ENCODE measurements at regions not wholly inside any gene's neighbourhood (a gene's known extent, or its start where the extent isn't known, plus 50 kb on each side); places are given as distances from the start of the nearest gene placed in this dataset.

- Histone ChIP-seq H3K36me3 (no peaks in the 10 kb centered on the region), H3K4me3 (no peak overlapping the region), H3K4me1 (no peaks in the 10 kb centered on the region), H3K9me3 (peaks cover 0 to 11% (median 0%) of the 10 kb centered on the region in 8 donors), H3K27ac (no peak overlapping the region), H3K27me3 (replicated peaks in 1 of 7) (no peaks in the 10 kb centered on the region)
- 48 to 70% (median 62%) methylated on average over 1 of the region's 1 CpG for WGBS, 5 donors
- no peak for TF ChIP-seq POLR2A (IDR thresholded peaks at IDR 0.05)
- TF ChIP-seq, protein P1, sequence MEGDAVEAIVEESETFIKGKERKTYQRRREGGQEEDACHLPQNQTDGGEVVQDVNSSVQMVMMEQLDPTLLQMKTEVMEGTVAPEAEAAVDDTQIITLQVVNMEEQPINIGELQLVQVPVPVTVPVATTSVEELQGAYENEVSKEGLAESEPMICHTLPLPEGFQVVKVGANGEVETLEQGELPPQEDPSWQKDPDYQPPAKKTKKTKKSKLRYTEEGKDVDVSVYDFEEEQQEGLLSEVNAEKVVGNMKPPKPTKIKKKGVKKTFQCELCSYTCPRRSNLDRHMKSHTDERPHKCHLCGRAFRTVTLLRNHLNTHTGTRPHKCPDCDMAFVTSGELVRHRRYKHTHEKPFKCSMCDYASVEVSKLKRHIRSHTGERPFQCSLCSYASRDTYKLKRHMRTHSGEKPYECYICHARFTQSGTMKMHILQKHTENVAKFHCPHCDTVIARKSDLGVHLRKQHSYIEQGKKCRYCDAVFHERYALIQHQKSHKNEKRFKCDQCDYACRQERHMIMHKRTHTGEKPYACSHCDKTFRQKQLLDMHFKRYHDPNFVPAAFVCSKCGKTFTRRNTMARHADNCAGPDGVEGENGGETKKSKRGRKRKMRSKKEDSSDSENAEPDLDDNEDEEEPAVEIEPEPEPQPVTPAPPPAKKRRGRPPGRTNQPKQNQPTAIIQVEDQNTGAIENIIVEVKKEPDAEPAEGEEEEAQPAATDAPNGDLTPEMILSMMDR (IDR thresholded peaks at IDR 0.05 in 8 of 11, conservative IDR thresholded peaks at IDR 0.05 in 3 of 11): no peak
- TF ChIP-seq POLR2AphosphoS5 (IDR thresholded peaks at IDR 0.05): no peak
- no peak for DNase-seq
- intact Hi-C loops (cut with DNase I; ENCODE audit: low total_unique reads): no loop called here
Observed at GRCh38 chr1:242710847-242711246, 186.3 kb upstream of the PLD5 start.

- no peak overlapping the region for H3K4me3 ChIP-seq
- no peaks in the 10 kb centered on the region for H3K4me1 ChIP-seq
- intact Hi-C loops (cut with DNase I; ENCODE audit: low total_unique reads): no loop called here
- H3K27ac ChIP-seq: no peak overlapping the region
- DNase-seq: no peak
- no peaks in the 10 kb centered on the region for H3K36me3 ChIP-seq
- peaks cover 0 to 6% (median 0%) of the 10 kb centered on the region in 8 donors for H3K9me3 ChIP-seq
- no peaks in the 10 kb centered on the region for H3K27me3 ChIP-seq (replicated peaks in 1 of 7)
- WGBS, 5 donors: 47 to 81% (median 75%) methylated on average over 4 of the region's 4 CpGs
- TF ChIP-seq POLR2A (IDR thresholded peaks at IDR 0.05) (no peak), POLR2AphosphoS5 (IDR thresholded peaks at IDR 0.05) (no peak)
- TF ChIP-seq, protein P1 (IDR thresholded peaks at IDR 0.05 in 8 of 11, conservative IDR thresholded peaks at IDR 0.05 in 3 of 11): no peak
Observed at GRCh38 chr1:242710286-242710685, 185.8 kb upstream of the PLD5 start.

DNA sequence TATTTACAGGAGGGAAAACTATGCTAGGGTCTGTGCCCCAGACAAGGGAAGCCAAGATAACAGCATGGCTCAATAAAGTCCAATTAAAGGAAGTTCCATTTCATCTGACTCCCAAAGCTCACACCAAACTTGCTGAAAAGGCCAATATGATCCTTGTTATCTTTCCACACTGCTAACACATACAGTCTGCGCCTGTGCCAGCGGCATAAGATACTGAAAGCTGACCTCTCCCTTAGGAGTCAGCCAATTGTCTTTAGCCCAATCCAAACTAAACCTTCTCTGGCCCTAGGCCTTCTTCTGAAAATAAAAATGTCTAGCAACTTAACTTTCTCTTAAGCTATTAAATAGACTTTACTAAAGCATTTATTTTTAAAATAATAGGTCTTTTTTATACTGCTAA lies 179.0 kb upstream of the PLD5 start:
- intact Hi-C loops (cut with DNase I; ENCODE audit: low total_unique reads): no loop called here
- WGBS, 5 donors: 82 to 87% (median 84%) methylated on average over 2 of the region's 2 CpGs
- no peaks in the 10 kb centered on the region for H3K27me3 ChIP-seq (replicated peaks in 1 of 7)
- no peak overlapping the region for H3K4me3 ChIP-seq
- no peaks in the 10 kb centered on the region for H3K36me3 ChIP-seq
- no peak overlapping the region for H3K27ac ChIP-seq
- no peak for TF ChIP-seq POLR2AphosphoS5 (IDR thresholded peaks at IDR 0.05)
- TF ChIP-seq, protein P1 (IDR thresholded peaks at IDR 0.05 in 8 of 11, conservative IDR thresholded peaks at IDR 0.05 in 3 of 11): no peak
- no peak for TF ChIP-seq POLR2A (IDR thresholded peaks at IDR 0.05)
- H3K4me1 ChIP-seq: no peaks in the 10 kb centered on the region
- no peak for DNase-seq
- H3K9me3 ChIP-seq: no peaks in the 10 kb centered on the region

- Histone ChIP-seq H3K27me3 (replicated peaks in 1 of 7) (no peaks in the 10 kb centered on the region), H3K4me3 (no peak overlapping the region), H3K27ac (no peak overlapping the region), H3K4me1 (peaks cover 0 to 6% (median 0%) of the 10 kb centered on the region in 6 donors), H3K36me3 (no peaks in the 10 kb centered on the region), H3K9me3 (peaks cover 0 to 5% (median 0%) of the 10 kb centered on the region in 8 donors)
- intact Hi-C loops (cut with DNase I; ENCODE audit: low total_unique reads): no loop called here
- DNase-seq: no peak
- no peak for TF ChIP-seq POLR2A (IDR thresholded peaks at IDR 0.05)
- TF ChIP-seq, protein P1 (IDR thresholded peaks at IDR 0.05 in 8 of 11, conservative IDR thresholded peaks at IDR 0.05 in 3 of 11): no peak
- no peak for TF ChIP-seq POLR2AphosphoS5 (IDR thresholded peaks at IDR 0.05)
- 70 to 88% (median 74%) methylated on average over 2 of the region's 2 CpGs for WGBS, 5 donors
Observed at GRCh38 chr1:242692988-242693387, 168.5 kb upstream of the PLD5 start.

Data from spleen (tissue), 11 donors.